ENCODE measurements at regions not wholly inside any gene's neighbourhood (a gene's known extent, or its start where the extent isn't known, plus 50 kb on each side); places are given as distances from the start of the nearest gene placed in this dataset.
"Not testable (repeated sequence)": the region's sequence is repeated elsewhere in the genome, so short reads cannot be mapped to it uniquely, and the experiment has no call there.

GRCh38 chr6:26928190-26928589 is 268.6 kb upstream of the ZNF322 start:
- H4K20me1 ChIP-seq (ENCODE audit: control insufficient read depth, insufficient read depth, insufficient read length); H3K4me1 ChIP-seq (ENCODE audit: insufficient read depth, low read length); H3K36me3 Mint-ChIP-seq (ENCODE audit: insufficient read depth in 1 of 3, low read depth in 3 of 3); H4K8ac ChIP-seq (replicated peaks; ENCODE audit: insufficient read length, low read depth, low read length); H2AK5ac ChIP-seq (ENCODE audit: insufficient read length, low read length); H3K23ac ChIP-seq (ENCODE audit: insufficient read length, low read depth, low read length); DNase-seq; H3K9me3 Mint-ChIP-seq; H3K79me2 ChIP-seq (ENCODE audit: insufficient read depth, low read length); H2BK20ac ChIP-seq (ENCODE audit: low read depth, low read length, poor library complexity, severe bottlenecking); H4K5ac ChIP-seq (ENCODE audit: insufficient read length, low read depth, low read length); H2AFZ ChIP-seq (ENCODE audit: low read length); H3K9ac ChIP-seq (ENCODE audit: extremely low read depth, insufficient read length, low read length); H3K4me3 Mint-ChIP-seq; H3K23me2 ChIP-seq (ENCODE audit: insufficient read length, low read depth, low read length, poor library complexity, severe bottlenecking); H4K91ac ChIP-seq (ENCODE audit: insufficient read length, low read depth, low read length); H3K27me3 ChIP-seq (ENCODE audit: insufficient read depth, low read length); H3K27me3 Mint-ChIP-seq (ENCODE audit: low read depth); H3K4me1 Mint-ChIP-seq; H2BK5ac ChIP-seq (ENCODE audit: insufficient read length, low read length); H3K79me1 ChIP-seq (ENCODE audit: insufficient read depth, low read depth, low read length, poor library complexity, severe bottlenecking); H2BK12ac ChIP-seq (ENCODE audit: insufficient read length, low read depth, low read length); H3T11ph ChIP-seq (ENCODE audit: low read length); H3K27ac ChIP-seq (ENCODE audit: insufficient read length, low read depth, low read length); H2BK120ac ChIP-seq (ENCODE audit: low read depth, low read length, poor library complexity, severe bottlenecking); H2BK15ac ChIP-seq (ENCODE audit: low read depth, low read length); H3K4me2 ChIP-seq (ENCODE audit: insufficient read depth, insufficient read length, low read length); H3K27ac Mint-ChIP-seq; H3K14ac ChIP-seq (ENCODE audit: insufficient read depth, low read length); H3K9me3 ChIP-seq (ENCODE audit: control insufficient read depth, low read depth, low read length); H3K4ac ChIP-seq (ENCODE audit: low read depth, low read length); H3K18ac ChIP-seq (ENCODE audit: insufficient read length, low read depth, low read length); H3K56ac ChIP-seq (ENCODE audit: insufficient read length, low read depth, low read length): not testable (repeated sequence)
- WGBS (ENCODE audit: extremely low coverage, insufficient read length, low lambda C conversion rate): no CpG with 5 or more reads among the region's 2 CpGs

DNA sequence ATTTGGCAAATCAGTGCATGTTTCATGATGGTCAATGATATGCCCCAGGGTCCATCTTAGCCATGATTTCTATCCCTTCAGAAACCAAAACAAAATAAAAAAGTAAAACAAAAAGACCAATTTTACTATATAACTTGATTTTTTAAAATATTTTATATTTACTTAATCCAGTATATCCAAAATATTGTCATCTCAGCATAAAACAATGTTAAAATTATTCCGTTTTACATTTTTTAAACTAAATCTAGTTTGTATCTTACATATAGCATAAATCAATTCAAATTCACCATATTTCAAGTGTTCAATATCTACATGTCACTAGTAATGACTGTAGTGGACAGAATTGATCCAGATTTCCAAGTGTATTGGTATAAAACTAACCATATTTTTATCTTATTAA is 277.7 kb upstream of the ZNF322 start:
- not testable (repeated sequence) for H4K91ac ChIP-seq (ENCODE audit: insufficient read length, low read depth, low read length); DNase-seq; H2BK12ac ChIP-seq (ENCODE audit: insufficient read length, low read depth, low read length); H3K36me3 Mint-ChIP-seq (ENCODE audit: insufficient read depth in 1 of 3, low read depth in 3 of 3); H2BK5ac ChIP-seq (ENCODE audit: insufficient read length, low read length); H4K20me1 ChIP-seq (ENCODE audit: control insufficient read depth, insufficient read depth, insufficient read length); H2BK15ac ChIP-seq (ENCODE audit: low read depth, low read length); H3K27ac ChIP-seq (ENCODE audit: insufficient read length, low read depth, low read length); H3K18ac ChIP-seq (ENCODE audit: insufficient read length, low read depth, low read length); H3K4me1 ChIP-seq (ENCODE audit: insufficient read depth, low read length); H2BK120ac ChIP-seq (ENCODE audit: low read depth, low read length, poor library complexity, severe bottlenecking); H3K23ac ChIP-seq (ENCODE audit: insufficient read length, low read depth, low read length); H3K27me3 Mint-ChIP-seq (ENCODE audit: low read depth); H3K9me3 Mint-ChIP-seq; H3K4ac ChIP-seq (ENCODE audit: low read depth, low read length); H3K9ac ChIP-seq (ENCODE audit: extremely low read depth, insufficient read length, low read length); H3K4me3 Mint-ChIP-seq; H3K9me3 ChIP-seq (ENCODE audit: control insufficient read depth, low read depth, low read length); H2AFZ ChIP-seq (ENCODE audit: low read length); H3K4me1 Mint-ChIP-seq; H3K27me3 ChIP-seq (ENCODE audit: insufficient read depth, low read length); H3K79me2 ChIP-seq (ENCODE audit: insufficient read depth, low read length); H3K56ac ChIP-seq (ENCODE audit: insufficient read length, low read depth, low read length); H3K79me1 ChIP-seq (ENCODE audit: insufficient read depth, low read depth, low read length, poor library complexity, severe bottlenecking); H4K5ac ChIP-seq (ENCODE audit: insufficient read length, low read depth, low read length); H2AK5ac ChIP-seq (ENCODE audit: insufficient read length, low read length); H3K27ac Mint-ChIP-seq; H2BK20ac ChIP-seq (ENCODE audit: low read depth, low read length, poor library complexity, severe bottlenecking); H3K4me2 ChIP-seq (ENCODE audit: insufficient read depth, insufficient read length, low read length); H3T11ph ChIP-seq (ENCODE audit: low read length); H4K8ac ChIP-seq (replicated peaks; ENCODE audit: insufficient read length, low read depth, low read length); H3K23me2 ChIP-seq (ENCODE audit: insufficient read length, low read depth, low read length, poor library complexity, severe bottlenecking); H3K14ac ChIP-seq (ENCODE audit: insufficient read depth, low read length)
- WGBS (ENCODE audit: extremely low coverage, insufficient read length, low lambda C conversion rate): no CpG with 5 or more reads among the region's 1 CpG
